ENCODE measurements at regions not wholly inside any gene's neighbourhood (a gene's known extent, or its start where the extent isn't known, plus 50 kb on each side); places are given as distances from the start of the nearest gene placed in this dataset.

GRCh38 chr6:170229851-170230519 lies 60.9 kb downstream of the DLL1 start:
- TF ChIP-seq RXRA (IDR thresholded peaks at IDR 0.05; ENCODE audit: insufficient read depth, low read depth, low read length) (no peak), NRF1 (IDR thresholded peaks at IDR 0.05; ENCODE audit: low read depth, low read length) (no peak), JUN (IDR thresholded peaks at IDR 0.05; ENCODE audit: low read depth, low read length) (no peak), POLR2AphosphoS5 (IDR thresholded peaks at IDR 0.05; ENCODE audit: low read depth, low read length) (no peak), EP300 (IDR thresholded peaks at IDR 0.05; ENCODE audit: borderline replicate concordance in 1 of 2, low read depth in 2 of 2, low read length in 2 of 2) (no peak), POLR2A (IDR thresholded peaks at IDR 0.05; ENCODE audit: control extremely low read depth in 1 of 2, low read depth in 2 of 2, low read length in 2 of 2) (no peak), CTCF (IDR thresholded peaks at IDR 0.05; ENCODE audit: control extremely low read depth in 1 of 3, insufficient read depth in 1 of 3, low read depth in 1 of 3, low read length in 3 of 3) (no peak), RFX5 (IDR thresholded peaks at IDR 0.05; ENCODE audit: borderline replicate concordance, low read depth, low read length) (no peak), BRCA1 (IDR thresholded peaks at IDR 0.05; ENCODE audit: low read depth, low read length) (no peak)
- TF ChIP-seq, protein P1, sequence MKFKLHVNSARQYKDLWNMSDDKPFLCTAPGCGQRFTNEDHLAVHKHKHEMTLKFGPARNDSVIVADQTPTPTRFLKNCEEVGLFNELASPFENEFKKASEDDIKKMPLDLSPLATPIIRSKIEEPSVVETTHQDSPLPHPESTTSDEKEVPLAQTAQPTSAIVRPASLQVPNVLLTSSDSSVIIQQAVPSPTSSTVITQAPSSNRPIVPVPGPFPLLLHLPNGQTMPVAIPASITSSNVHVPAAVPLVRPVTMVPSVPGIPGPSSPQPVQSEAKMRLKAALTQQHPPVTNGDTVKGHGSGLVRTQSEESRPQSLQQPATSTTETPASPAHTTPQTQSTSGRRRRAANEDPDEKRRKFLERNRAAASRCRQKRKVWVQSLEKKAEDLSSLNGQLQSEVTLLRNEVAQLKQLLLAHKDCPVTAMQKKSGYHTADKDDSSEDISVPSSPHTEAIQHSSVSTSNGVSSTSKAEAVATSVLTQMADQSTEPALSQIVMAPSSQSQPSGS (IDR thresholded peaks at IDR 0.05; ENCODE audit: low read length): no peak

Measured in H1 (cell line).